ENCODE measurements at regions not wholly inside any gene's neighbourhood (a gene's known extent, or its start where the extent isn't known, plus 50 kb on each side); places are given as distances from the start of the nearest gene placed in this dataset.

DNA sequence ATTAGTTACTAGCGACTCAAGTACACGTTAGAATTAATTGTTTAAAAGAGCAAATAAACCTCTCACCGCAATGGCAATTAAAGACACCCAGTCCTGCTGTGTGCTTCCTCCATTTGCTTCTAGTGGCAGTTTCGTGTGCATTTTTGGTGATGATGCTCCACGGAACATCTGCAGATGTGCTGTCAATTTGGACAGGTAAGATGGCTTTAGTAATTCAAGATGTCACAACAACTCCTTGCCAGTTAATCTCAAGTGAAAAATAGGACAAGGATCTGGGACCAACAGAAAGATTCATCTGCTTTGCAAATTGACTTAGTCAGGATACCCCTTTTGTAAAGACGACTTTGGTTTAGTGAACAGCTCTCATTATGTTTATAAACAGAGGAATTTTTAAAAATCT is 320.9 kb downstream of the GABRB3 start:
- TF ChIP-seq, protein P1, sequence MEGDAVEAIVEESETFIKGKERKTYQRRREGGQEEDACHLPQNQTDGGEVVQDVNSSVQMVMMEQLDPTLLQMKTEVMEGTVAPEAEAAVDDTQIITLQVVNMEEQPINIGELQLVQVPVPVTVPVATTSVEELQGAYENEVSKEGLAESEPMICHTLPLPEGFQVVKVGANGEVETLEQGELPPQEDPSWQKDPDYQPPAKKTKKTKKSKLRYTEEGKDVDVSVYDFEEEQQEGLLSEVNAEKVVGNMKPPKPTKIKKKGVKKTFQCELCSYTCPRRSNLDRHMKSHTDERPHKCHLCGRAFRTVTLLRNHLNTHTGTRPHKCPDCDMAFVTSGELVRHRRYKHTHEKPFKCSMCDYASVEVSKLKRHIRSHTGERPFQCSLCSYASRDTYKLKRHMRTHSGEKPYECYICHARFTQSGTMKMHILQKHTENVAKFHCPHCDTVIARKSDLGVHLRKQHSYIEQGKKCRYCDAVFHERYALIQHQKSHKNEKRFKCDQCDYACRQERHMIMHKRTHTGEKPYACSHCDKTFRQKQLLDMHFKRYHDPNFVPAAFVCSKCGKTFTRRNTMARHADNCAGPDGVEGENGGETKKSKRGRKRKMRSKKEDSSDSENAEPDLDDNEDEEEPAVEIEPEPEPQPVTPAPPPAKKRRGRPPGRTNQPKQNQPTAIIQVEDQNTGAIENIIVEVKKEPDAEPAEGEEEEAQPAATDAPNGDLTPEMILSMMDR (IDR thresholded peaks at IDR 0.05): no peak
- no peak for TF ChIP-seq POLR2A (IDR thresholded peaks at IDR 0.05)

Measured in body of pancreas (tissue), 4 donors.